ENCODE measurements at regions not wholly inside any gene's neighbourhood (a gene's known extent, or its start where the extent isn't known, plus 50 kb on each side); places are given as distances from the start of the nearest gene placed in this dataset.

DNA sequence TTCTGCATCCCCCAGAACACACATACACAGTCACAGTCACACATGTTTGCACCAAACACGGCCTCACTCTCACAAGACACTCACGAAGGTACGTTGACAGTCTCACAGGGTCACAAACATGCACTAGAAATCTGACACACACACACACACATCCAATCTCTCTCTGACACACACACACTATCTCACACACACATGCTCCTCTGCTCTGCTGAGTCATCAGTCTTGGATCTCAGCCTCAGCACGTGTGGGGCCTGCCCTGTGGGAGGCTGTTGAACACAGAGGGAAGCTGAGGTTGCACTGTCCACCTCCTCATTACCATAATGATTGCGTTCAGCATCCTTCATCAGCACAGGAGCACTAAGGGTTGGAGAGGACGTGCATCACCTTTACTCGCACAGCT is 188.8 kb downstream of the MTRR start:
- TF ChIP-seq, protein P1, sequence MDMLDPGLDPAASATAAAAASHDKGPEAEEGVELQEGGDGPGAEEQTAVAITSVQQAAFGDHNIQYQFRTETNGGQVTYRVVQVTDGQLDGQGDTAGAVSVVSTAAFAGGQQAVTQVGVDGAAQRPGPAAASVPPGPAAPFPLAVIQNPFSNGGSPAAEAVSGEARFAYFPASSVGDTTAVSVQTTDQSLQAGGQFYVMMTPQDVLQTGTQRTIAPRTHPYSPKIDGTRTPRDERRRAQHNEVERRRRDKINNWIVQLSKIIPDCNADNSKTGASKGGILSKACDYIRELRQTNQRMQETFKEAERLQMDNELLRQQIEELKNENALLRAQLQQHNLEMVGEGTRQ (CRISPR knock-in tag; IDR thresholded peaks at IDR 0.05) = no peak
- TF ChIP-seq CREB1 (CRISPR knock-in tag; IDR thresholded peaks at IDR 0.05) = no peak
- TF ChIP-seq, protein P2, sequence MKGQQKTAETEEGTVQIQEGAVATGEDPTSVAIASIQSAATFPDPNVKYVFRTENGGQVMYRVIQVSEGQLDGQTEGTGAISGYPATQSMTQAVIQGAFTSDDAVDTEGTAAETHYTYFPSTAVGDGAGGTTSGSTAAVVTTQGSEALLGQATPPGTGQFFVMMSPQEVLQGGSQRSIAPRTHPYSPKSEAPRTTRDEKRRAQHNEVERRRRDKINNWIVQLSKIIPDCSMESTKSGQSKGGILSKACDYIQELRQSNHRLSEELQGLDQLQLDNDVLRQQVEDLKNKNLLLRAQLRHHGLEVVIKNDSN (CRISPR knock-in tag; IDR thresholded peaks at IDR 0.05) = no peak
- TF ChIP-seq, protein P3, sequence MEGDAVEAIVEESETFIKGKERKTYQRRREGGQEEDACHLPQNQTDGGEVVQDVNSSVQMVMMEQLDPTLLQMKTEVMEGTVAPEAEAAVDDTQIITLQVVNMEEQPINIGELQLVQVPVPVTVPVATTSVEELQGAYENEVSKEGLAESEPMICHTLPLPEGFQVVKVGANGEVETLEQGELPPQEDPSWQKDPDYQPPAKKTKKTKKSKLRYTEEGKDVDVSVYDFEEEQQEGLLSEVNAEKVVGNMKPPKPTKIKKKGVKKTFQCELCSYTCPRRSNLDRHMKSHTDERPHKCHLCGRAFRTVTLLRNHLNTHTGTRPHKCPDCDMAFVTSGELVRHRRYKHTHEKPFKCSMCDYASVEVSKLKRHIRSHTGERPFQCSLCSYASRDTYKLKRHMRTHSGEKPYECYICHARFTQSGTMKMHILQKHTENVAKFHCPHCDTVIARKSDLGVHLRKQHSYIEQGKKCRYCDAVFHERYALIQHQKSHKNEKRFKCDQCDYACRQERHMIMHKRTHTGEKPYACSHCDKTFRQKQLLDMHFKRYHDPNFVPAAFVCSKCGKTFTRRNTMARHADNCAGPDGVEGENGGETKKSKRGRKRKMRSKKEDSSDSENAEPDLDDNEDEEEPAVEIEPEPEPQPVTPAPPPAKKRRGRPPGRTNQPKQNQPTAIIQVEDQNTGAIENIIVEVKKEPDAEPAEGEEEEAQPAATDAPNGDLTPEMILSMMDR (IDR thresholded peaks at IDR 0.05) = no peak
- TF ChIP-seq NR2C2 (CRISPR knock-in tag; IDR thresholded peaks at IDR 0.05) = no peak
- no peak for TF ChIP-seq NFYB (CRISPR knock-in tag; conservative IDR thresholded peaks at IDR 0.05; ENCODE audit: low read depth)
- TF ChIP-seq GABPB1 (CRISPR knock-in tag; IDR thresholded peaks at IDR 0.05) = no peak
- no peak for TF ChIP-seq TEAD4 (CRISPR knock-in tag; IDR thresholded peaks at IDR 0.05)
- TF ChIP-seq, protein P4, sequence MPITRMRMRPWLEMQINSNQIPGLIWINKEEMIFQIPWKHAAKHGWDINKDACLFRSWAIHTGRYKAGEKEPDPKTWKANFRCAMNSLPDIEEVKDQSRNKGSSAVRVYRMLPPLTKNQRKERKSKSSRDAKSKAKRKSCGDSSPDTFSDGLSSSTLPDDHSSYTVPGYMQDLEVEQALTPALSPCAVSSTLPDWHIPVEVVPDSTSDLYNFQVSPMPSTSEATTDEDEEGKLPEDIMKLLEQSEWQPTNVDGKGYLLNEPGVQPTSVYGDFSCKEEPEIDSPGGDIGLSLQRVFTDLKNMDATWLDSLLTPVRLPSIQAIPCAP (CRISPR knock-in tag; IDR thresholded peaks at IDR 0.05) = no peak
